ENCODE measurements at regions not wholly inside any gene's neighbourhood (a gene's known extent, or its start where the extent isn't known, plus 50 kb on each side); places are given as distances from the start of the nearest gene placed in this dataset.

DNA sequence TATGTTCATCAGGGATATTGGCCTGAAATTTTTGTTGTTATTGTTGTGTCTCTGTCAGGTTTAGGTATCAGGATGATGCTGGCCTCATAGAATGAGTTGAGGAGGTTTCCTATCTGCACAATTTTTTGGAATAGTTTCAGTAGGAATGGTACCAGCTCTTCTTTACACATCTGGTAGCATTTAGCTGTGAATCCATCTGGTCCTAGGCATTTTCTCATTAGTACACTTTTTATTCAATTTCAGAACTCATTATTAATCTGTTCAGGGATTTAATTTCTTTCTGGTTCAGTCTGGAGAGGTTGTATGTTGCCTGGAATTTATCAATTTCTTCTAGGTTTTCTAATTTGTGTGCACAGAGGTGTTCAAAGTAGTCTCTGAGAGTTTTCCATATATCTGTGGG is 57.0 kb downstream of the STRIT1 start:
- H3K9ac ChIP-seq (ENCODE audit: control insufficient read depth, insufficient read depth, low read length) = no peak overlapping the region
- intact Hi-C loops (cut with micrococcal nuclease; ENCODE audit: unreplicated experiment) (no loop called here), in situ Hi-C loops (cut with MboI) (no loop called here)
- H3K4me3 ChIP-seq = no peak overlapping the region
- ATAC-seq (no peak), DNase-seq (ENCODE audit: low read depth, low spot score) (no peak), FAIRE-seq (no peak)
- TF ChIP-seq EZH2 (IDR thresholded peaks at IDR 0.05; ENCODE audit: borderline replicate concordance, control insufficient read depth, low read depth, low read length) = no peak
- TF ChIP-seq SPI1 (IDR thresholded peaks at IDR 0.05; ENCODE audit: borderline replicate concordance, insufficient read depth, low read depth, low read length) = no peak
- no peak for TF ChIP-seq MYC (IDR thresholded peaks at IDR 0.05; ENCODE audit: insufficient read depth, insufficient read length, insufficient replicate concordance, low read length, severe bottlenecking)
- TF ChIP-seq, protein P1, sequence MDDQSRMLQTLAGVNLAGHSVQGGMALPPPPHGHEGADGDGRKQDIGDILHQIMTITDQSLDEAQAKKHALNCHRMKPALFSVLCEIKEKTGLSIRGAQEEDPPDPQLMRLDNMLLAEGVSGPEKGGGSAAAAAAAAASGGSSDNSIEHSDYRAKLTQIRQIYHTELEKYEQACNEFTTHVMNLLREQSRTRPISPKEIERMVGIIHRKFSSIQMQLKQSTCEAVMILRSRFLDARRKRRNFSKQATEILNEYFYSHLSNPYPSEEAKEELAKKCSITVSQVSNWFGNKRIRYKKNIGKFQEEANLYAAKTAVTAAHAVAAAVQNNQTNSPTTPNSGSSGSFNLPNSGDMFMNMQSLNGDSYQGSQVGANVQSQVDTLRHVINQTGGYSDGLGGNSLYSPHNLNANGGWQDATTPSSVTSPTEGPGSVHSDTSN (IDR thresholded peaks at IDR 0.05; ENCODE audit: insufficient replicate concordance, low read depth, low read length) = no peak
- TF ChIP-seq, protein P2, sequence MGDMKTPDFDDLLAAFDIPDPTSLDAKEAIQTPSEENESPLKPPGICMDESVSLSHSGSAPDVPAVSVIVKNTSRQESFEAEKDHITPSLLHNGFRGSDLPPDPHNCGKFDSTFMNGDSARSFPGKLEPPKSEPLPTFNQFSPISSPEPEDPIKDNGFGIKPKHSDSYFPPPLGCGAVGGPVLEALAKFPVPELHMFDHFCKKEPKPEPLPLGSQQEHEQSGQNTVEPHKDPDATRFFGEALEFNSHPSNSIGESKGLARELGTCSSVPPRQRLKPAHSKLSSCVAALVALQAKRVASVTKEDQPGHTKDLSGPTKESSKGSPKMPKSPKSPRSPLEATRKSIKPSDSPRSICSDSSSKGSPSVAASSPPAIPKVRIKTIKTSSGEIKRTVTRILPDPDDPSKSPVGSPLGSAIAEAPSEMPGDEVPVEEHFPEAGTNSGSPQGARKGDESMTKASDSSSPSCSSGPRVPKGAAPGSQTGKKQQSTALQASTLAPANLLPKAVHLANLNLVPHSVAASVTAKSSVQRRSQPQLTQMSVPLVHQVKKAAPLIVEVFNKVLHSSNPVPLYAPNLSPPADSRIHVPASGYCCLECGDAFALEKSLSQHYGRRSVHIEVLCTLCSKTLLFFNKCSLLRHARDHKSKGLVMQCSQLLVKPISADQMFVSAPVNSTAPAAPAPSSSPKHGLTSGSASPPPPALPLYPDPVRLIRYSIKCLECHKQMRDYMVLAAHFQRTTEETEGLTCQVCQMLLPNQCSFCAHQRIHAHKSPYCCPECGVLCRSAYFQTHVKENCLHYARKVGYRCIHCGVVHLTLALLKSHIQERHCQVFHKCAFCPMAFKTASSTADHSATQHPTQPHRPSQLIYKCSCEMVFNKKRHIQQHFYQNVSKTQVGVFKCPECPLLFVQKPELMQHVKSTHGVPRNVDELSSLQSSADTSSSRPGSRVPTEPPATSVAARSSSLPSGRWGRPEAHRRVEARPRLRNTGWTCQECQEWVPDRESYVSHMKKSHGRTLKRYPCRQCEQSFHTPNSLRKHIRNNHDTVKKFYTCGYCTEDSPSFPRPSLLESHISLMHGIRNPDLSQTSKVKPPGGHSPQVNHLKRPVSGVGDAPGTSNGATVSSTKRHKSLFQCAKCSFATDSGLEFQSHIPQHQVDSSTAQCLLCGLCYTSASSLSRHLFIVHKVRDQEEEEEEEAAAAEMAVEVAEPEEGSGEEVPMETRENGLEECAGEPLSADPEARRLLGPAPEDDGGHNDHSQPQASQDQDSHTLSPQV (IDR thresholded peaks at IDR 0.05) = no peak
- TF ChIP-seq ZBED1 (IDR thresholded peaks at IDR 0.05; ENCODE audit: borderline replicate concordance) = no peak
- no peak for TF ChIP-seq NFYB (IDR thresholded peaks at IDR 0.05; ENCODE audit: insufficient read depth, low read depth, low read length)
- TF ChIP-seq, protein P3, sequence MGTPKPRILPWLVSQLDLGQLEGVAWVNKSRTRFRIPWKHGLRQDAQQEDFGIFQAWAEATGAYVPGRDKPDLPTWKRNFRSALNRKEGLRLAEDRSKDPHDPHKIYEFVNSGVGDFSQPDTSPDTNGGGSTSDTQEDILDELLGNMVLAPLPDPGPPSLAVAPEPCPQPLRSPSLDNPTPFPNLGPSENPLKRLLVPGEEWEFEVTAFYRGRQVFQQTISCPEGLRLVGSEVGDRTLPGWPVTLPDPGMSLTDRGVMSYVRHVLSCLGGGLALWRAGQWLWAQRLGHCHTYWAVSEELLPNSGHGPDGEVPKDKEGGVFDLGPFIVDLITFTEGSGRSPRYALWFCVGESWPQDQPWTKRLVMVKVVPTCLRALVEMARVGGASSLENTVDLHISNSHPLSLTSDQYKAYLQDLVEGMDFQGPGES (IDR thresholded peaks at IDR 0.05) = no peak
- TF ChIP-seq, protein P4, sequence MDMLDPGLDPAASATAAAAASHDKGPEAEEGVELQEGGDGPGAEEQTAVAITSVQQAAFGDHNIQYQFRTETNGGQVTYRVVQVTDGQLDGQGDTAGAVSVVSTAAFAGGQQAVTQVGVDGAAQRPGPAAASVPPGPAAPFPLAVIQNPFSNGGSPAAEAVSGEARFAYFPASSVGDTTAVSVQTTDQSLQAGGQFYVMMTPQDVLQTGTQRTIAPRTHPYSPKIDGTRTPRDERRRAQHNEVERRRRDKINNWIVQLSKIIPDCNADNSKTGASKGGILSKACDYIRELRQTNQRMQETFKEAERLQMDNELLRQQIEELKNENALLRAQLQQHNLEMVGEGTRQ (IDR thresholded peaks at IDR 0.05; ENCODE audit: borderline replicate concordance, low read depth, low read length) = no peak
- no peak for TF ChIP-seq FOXK2 (IDR thresholded peaks at IDR 0.05)
- no peak for TF ChIP-seq SUZ12 (IDR thresholded peaks at IDR 0.05; ENCODE audit: unreplicated experiment)
- TF ChIP-seq NRF1 (conservative IDR thresholded peaks at IDR 0.05; ENCODE audit: low read depth, low read length) = no peak
- no peak for TF ChIP-seq TCF3 (IDR thresholded peaks at IDR 0.05; ENCODE audit: borderline replicate concordance, insufficient read depth, low read depth, low read length)
- no peak overlapping the region for H3K4me2 ChIP-seq (ENCODE audit: control insufficient read depth, insufficient read depth)
- ChIA-PET SMC1A (ENCODE audit: uncharacterized antibody, unreplicated experiment) (no interaction called here), RAD21 (ENCODE audit: unreplicated experiment) (no interaction called here), CTCF (no interaction called here), POLR2A (no interaction called here)
- no TSS peak for BruUV-seq (replicated peaks)
- H3K27ac ChIP-seq (ENCODE audit: control insufficient read depth, insufficient read depth) = no peak overlapping the region
- no peak overlapping the region for H2AFZ ChIP-seq (ENCODE audit: control insufficient read depth, low read depth, low read length)
- no peaks in the 10 kb centered on the region for H3K4me1 ChIP-seq (ENCODE audit: control insufficient read depth, insufficient read depth, low read length)
- no peaks in the 10 kb centered on the region for H3K36me3 ChIP-seq (ENCODE audit: control insufficient read depth in 2 of 2, insufficient read depth in 2 of 2, low read length in 1 of 2)
- H3K27me3 ChIP-seq (replicated peaks in 1 of 2; ENCODE audit: control insufficient read depth in 2 of 2, insufficient read depth in 2 of 2, low read length in 1 of 2) = no peaks in the 10 kb centered on the region; a peak in 1 of 4 replicates
- no peaks in the 10 kb centered on the region for H3K79me2 ChIP-seq (ENCODE audit: control insufficient read depth, insufficient read depth, low read length)
- H4K20me1 ChIP-seq (ENCODE audit: control insufficient read depth, insufficient read depth) = no peaks in the 10 kb centered on the region
- H3K9me3 ChIP-seq (replicated peaks; ENCODE audit: control insufficient read depth, insufficient read depth, low read length) = no peaks in the 10 kb centered on the region
